ENCODE measurements at regions not wholly inside any gene's neighbourhood (a gene's known extent, or its start where the extent isn't known, plus 50 kb on each side); places are given as distances from the start of the nearest gene placed in this dataset.

DNA sequence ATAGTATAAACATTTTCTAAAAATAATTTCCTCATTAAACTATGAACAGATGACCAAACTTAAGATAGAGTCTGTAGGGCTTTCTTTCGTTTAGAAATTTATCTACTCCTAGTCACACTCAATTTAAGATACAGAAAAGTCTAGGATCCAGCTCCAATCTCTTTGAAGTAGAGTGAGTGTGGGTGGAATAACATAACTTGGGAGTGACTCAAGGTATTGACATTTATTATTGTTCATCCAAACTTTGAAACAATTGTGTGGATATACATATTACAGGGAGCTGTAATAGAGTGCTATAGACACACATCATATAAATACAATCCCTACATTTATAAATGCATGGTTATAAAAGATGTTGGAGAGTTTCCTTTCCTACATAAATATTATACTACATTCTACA lies 715.2 kb upstream of the MANEA start:
- ATAC-seq (no peak), DNase-seq (ENCODE audit: low spot score) (no peak), FAIRE-seq (no peak)
- H4K20me1 ChIP-seq (ENCODE audit: insufficient read depth, low read length), result no peaks in the 10 kb centered on the region
- no TSS peak for BruUV-seq (replicated peaks)
- intact Hi-C loops (cut with micrococcal nuclease; ENCODE audit: unreplicated experiment), result no loop called here
- H3K9me3 ChIP-seq (ENCODE audit: low read length), result no peaks in the 10 kb centered on the region
- H3K27ac ChIP-seq (ENCODE audit: extremely low read length, insufficient read depth, low read length), result no peak overlapping the region
- H3K27me3 ChIP-seq (ENCODE audit: control insufficient read depth in 1 of 2, insufficient read depth in 2 of 2, low read length in 2 of 2), result no peaks in the 10 kb centered on the region
- ChIA-PET CTCF (ENCODE audit: low intra/inter-chr PET ratio, low total read pairs) (no interaction called here), POLR2A (no interaction called here)
- TF ChIP-seq, protein P1, sequence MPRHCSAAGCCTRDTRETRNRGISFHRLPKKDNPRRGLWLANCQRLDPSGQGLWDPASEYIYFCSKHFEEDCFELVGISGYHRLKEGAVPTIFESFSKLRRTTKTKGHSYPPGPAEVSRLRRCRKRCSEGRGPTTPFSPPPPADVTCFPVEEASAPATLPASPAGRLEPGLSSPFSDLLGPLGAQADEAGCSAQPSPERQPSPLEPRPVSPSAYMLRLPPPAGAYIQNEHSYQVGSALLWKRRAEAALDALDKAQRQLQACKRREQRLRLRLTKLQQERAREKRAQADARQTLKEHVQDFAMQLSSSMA (CRISPR knock-in tag; IDR thresholded peaks at IDR 0.05), result no peak
- H3K79me2 ChIP-seq (ENCODE audit: insufficient read depth, low read length), result no peaks in the 10 kb centered on the region
- no peak overlapping the region for H3K4me2 ChIP-seq (ENCODE audit: low read depth, low read length)
- no peak overlapping the region for H3K4me3 ChIP-seq (replicated peaks in 1 of 3; ENCODE audit: insufficient read depth in 1 of 3, low read depth in 2 of 3, low read length in 3 of 3)
- in situ Hi-C loops (cut with HindIII; ENCODE audit: extremely low pct_ligation_motif_present, low pct_unique_long_range_greater_than_20kb), result no loop called here
- no peak overlapping the region for H2AFZ ChIP-seq (ENCODE audit: low read length)
- H3K9ac ChIP-seq (ENCODE audit: insufficient read depth, low read depth, low read length), result no peak overlapping the region
- no peaks in the 10 kb centered on the region for H3K36me3 ChIP-seq (replicated peaks in 1 of 2; ENCODE audit: control insufficient read depth in 1 of 2, insufficient read depth in 2 of 2, low read length in 2 of 2)
- no peaks in the 10 kb centered on the region for H3K4me1 ChIP-seq (ENCODE audit: insufficient read depth, low read length)
- WGBS (ENCODE audit: low lambda C conversion rate), result 3% methylated on average over 1 of the region's 1 CpG

DNA sequence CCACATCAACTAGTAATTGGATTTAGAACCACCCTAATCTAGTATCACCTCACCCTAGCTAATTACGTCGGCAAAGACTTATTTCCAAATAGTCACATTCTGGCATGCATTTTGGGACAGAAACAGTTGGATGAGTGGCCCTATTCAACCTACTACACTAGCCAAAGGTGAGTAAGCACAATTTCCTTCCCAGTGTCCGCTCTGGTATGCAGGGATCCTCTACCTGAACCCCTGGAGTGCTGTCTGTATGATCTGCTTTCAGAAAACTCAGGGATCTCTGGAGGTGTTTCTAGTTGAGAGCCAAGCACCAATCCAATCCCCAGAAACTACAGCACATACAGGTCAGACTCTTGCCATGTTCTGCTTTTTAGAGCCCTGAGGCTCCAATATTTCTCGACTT lies 717.4 kb upstream of the MANEA start:
- WGBS (ENCODE audit: low lambda C conversion rate), result 7% methylated on average over 3 of the region's 4 CpGs
- ATAC-seq, result no peak
- Histone ChIP-seq H3K4me2 (ENCODE audit: low read depth, low read length) (no peak overlapping the region), H3K4me1 (ENCODE audit: insufficient read depth, low read length) (no peaks in the 10 kb centered on the region), H3K9me3 (ENCODE audit: low read length) (no peaks in the 10 kb centered on the region), H3K4me3 (replicated peaks in 1 of 3; ENCODE audit: insufficient read depth in 1 of 3, low read depth in 2 of 3, low read length in 3 of 3) (no peak overlapping the region), H3K36me3 (replicated peaks in 1 of 2; ENCODE audit: control insufficient read depth in 1 of 2, insufficient read depth in 2 of 2, low read length in 2 of 2) (no peaks in the 10 kb centered on the region), H3K9ac (ENCODE audit: insufficient read depth, low read depth, low read length) (no peak overlapping the region), H3K79me2 (ENCODE audit: insufficient read depth, low read length) (no peaks in the 10 kb centered on the region), H2AFZ (ENCODE audit: low read length) (no peak overlapping the region), H3K27me3 (ENCODE audit: control insufficient read depth in 1 of 2, insufficient read depth in 2 of 2, low read length in 2 of 2) (no peaks in the 10 kb centered on the region), H3K27ac (ENCODE audit: extremely low read length, insufficient read depth, low read length) (no peak overlapping the region), H4K20me1 (ENCODE audit: insufficient read depth, low read length) (no peaks in the 10 kb centered on the region)
- intact Hi-C loops (cut with micrococcal nuclease; ENCODE audit: unreplicated experiment) (no loop called here), in situ Hi-C loops (cut with HindIII; ENCODE audit: extremely low pct_ligation_motif_present, low pct_unique_long_range_greater_than_20kb) (no loop called here)
- ChIA-PET CTCF (ENCODE audit: low intra/inter-chr PET ratio, low total read pairs) (no interaction called here), POLR2A (no interaction called here)
- BruUV-seq (replicated peaks), result no TSS peak
- no peak for DNase-seq (ENCODE audit: low spot score)
- no peak for FAIRE-seq
- TF ChIP-seq MAFF (IDR thresholded peaks at IDR 0.05; ENCODE audit: low read depth, low read length), result no peak
- TF ChIP-seq, protein P2, sequence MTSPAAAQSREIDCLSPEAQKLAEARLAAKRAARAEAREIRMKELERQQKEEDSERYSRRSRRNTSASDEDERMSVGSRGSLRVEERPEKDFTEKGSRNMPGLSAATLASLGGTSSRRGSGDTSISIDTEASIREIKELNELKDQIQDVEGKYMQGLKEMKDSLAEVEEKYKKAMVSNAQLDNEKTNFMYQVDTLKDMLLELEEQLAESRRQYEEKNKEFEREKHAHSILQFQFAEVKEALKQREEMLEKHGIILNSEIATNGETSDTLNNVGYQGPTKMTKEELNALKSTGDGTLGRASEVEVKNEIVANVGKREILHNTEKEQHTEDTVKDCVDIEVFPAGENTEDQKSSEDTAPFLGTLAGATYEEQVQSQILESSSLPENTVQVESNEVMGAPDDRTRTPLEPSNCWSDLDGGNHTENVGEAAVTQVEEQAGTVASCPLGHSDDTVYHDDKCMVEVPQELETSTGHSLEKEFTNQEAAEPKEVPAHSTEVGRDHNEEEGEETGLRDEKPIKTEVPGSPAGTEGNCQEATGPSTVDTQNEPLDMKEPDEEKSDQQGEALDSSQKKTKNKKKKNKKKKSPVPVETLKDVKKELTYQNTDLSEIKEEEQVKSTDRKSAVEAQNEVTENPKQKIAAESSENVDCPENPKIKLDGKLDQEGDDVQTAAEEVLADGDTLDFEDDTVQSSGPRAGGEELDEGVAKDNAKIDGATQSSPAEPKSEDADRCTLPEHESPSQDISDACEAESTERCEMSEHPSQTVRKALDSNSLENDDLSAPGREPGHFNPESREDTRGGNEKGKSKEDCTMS (CRISPR knock-in tag; conservative IDR thresholded peaks at IDR 0.05), result no peak
- TF ChIP-seq, protein P3, sequence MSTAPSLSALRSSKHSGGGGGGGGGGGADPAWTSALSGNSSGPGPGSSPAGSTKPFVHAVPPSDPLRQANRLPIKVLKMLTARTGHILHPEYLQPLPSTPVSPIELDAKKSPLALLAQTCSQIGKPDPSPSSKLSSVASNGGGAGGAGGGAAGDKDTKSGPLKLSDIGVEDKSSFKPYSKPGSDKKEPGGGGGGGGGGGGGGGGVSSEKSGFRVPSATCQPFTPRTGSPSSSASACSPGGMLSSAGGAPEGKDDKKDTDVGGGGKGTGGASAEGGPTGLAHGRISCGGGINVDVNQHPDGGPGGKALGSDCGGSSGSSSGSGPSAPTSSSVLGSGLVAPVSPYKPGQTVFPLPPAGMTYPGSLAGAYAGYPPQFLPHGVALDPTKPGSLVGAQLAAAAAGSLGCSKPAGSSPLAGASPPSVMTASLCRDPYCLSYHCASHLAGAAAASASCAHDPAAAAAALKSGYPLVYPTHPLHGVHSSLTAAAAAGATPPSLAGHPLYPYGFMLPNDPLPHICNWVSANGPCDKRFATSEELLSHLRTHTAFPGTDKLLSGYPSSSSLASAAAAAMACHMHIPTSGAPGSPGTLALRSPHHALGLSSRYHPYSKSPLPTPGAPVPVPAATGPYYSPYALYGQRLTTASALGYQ (CRISPR knock-in tag; IDR thresholded peaks at IDR 0.05), result no peak
- no peak for TF ChIP-seq ZNF772 (CRISPR knock-in tag; IDR thresholded peaks at IDR 0.05)
- TF ChIP-seq, protein P4, sequence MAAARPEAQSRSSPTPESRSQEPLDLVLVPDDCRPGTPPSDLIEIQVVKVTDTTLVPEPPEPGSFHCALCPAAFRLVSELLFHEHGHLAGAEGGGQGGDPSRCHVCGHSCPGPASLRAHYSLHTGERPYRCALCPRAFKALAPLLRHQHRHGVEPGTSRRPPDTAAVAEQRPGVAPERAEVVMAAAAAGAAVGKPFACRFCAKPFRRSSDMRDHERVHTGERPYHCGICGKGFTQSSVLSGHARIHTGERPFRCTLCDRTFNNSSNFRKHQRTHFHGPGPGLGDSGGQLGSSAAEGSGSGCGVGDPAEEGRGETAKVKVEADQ (CRISPR knock-in tag; IDR thresholded peaks at IDR 0.05; ENCODE audit: borderline replicate concordance), result no peak
- no peak for TF ChIP-seq ZNF20 (CRISPR knock-in tag; IDR thresholded peaks at IDR 0.05)
- TF ChIP-seq ZNF713 (CRISPR knock-in tag; IDR thresholded peaks at IDR 0.05), result no peak
- TF ChIP-seq, protein P5, sequence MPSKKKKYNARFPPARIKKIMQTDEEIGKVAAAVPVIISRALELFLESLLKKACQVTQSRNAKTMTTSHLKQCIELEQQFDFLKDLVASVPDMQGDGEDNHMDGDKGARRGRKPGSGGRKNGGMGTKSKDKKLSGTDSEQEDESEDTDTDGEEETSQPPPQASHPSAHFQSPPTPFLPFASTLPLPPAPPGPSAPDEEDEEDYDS (CRISPR knock-in tag; IDR thresholded peaks at IDR 0.05), result no peak
- no peak for TF ChIP-seq DNMT3B (CRISPR knock-in tag; conservative IDR thresholded peaks at IDR 0.05)
- TF ChIP-seq ZSCAN21 (CRISPR knock-in tag; IDR thresholded peaks at IDR 0.05; ENCODE audit: borderline replicate concordance), result no peak
- no peak for TF ChIP-seq GFI1 (CRISPR knock-in tag; IDR thresholded peaks at IDR 0.05; ENCODE audit: borderline replicate concordance)
- no peak for TF ChIP-seq ZNF737 (CRISPR knock-in tag; IDR thresholded peaks at IDR 0.05; ENCODE audit: borderline replicate concordance)

All from HepG2 (cell line).